NCI-H146 treated with DMSO at 0.1 percent for 48 hours (cell line): ENCODE measurements at regions not wholly inside any gene's neighbourhood (a gene's known extent, or its start where the extent isn't known, plus 50 kb on each side); places are given as distances from the start of the nearest gene placed in this dataset.

Experiments
- DNase-seq: peaks from one replicate; lab custom pipeline; 2025; ENCODE audit not compliant: unreplicated experiment; lab: John Stamatoyannopoulos, UW

DNA sequence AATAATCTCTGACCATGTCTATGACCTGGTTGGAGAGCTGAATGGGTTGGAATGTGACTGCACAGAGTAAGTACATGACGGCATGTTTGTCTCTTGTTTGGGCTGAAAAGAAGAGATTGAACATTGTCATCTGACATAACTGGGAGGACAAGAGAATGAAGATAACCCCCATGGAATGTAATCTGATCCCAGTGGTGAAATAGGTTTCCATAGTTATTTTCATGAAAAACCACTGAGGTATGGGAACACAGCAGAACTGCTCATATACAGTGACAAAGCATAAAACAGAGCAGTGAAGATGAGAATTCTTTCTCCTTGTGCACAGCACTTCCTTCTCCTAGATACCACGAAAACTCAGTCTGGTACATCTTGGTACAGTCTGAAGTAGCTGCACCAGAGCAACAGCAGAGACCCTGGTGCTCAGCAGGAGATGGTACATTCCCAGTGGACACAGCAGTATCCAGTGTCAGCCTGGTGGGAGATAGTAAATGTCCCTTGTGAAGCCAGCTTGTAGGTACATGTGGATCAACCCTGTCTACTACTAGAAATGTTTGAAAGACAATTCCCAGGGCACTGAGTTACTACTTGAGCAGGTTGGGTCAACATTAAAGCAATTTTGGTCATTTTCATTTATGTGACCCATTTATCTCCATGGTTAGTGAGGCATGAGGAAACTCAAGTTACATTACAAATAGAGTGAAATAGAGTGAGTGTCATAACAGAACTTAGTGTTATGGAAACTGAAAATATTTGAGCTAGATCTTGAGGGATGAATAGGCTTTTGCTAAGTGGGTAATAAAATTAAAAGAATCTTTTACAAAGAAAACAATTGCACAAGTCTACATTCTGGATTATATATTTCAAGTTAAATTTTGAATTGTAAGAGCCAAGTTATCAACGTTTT is 178.3 kb downstream of the SUCNR1 start:
- DNase-seq, result peak; percentile 96

DNA sequence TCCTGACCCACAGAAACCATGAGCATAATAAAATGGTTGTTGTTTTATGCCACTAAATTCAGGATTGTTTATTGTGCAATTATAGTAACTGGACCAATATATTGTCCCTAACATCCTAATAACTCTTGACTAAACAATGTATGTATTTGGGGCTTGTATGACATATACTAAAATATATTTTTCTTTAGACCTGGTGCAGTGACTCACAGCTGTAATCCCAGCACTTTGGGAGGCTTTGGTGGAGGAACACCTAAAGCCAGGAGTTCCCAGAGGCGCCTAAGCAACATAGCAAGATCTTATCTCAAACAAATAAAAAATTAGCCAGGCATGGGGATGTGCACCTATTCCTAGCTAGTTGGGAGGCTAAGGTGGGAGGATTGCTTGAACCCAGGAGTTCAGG is 180.4 kb downstream of the SUCNR1 start:
- DNase-seq, result no peak

DNA sequence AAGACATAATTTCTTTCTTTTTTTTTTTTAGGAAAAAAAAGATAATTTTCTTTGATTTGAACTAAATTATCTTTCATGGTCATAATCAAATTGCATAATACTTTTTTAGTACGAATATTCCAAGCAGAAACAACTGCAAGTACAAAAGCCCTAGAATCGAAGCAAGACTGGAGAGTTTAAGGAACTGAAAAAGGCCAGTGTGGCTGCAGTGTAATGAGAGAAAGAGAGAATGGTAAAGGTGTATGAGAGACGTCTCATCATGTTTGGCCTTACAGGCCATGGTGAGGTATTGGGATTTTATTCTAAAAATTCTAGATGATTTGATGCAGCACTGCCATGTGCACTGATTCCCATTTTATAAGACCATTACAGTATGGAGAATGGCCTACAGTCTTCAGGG is 180.9 kb downstream of the SUCNR1 start:
- DNase-seq, result no peak

DNA sequence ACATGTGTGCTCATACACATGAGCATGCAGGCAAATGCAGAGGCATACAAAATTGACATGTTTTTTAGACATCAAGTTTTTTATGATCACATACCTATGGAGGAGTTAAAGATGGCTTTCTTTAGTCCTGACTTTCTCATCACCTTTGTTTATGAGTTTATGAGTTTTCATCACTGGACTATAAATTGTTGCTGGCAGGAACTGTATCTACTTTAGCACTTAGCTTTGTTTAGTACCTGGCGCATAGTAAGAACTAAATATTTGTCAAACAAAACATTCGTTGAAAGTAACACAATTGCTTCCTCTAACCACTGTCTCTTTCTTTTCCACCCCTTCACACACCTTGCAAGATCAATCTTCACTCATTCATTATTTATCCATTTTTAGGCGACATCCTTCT is 182.6 kb downstream of the SUCNR1 start:
- no peak for DNase-seq

DNA sequence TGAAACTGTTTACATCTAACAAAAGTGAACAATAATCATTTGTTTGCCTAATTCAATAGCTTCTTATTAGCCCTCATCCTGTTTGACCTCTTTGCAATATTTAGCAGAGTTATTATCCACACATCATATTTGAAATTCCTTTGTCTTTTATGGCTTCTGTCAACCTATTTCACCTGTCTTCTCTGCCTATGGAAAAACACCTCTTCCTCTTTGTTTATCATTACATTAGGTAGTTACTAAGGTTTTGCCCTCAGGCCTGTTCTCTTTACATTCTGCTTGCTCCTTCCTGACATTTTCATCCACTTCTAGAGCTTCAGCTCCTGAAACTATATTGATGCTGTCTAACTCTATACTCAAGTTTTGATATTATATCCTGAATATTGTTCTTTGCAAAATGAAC is 183.0 kb downstream of the SUCNR1 start:
- peak; percentile 99 for DNase-seq

DNA sequence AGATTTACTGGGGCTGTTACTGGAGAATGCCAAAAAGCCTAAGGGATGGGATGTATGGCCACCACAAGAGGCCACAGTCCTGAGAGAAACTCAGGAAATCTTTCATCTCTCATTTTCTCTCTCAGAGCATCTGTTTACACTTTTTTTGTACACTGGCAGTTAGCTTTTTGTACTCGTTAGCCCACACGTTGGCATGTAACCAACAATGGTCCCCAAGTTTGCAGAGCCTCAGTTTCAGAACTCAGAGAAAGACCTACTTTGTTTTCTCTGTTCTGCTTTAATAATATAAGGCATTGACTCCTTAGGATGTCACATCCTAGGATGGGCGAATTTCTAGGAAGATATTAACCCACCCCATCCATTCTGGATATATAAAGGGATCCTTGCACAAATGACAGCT is 183.5 kb downstream of the SUCNR1 start:
- peak; percentile 63 for DNase-seq

DNA sequence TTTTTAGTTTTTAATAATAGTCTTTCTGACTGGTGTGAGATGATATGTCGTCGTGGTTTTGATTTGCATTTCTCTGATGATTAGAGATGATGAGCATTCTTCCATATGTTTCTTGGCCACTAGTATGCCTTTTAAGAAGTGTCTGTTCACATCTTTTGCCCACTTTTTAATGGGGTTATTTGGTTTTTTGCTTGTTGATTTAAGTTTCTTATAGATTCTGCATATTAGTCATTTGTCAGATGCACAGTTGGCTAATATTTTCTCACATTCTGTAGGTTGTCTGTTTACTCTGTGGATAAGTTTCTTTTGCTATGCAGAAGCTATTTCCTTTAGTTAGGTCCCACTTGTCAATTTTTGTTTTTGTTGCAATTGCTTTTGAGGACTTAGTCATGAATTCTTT is 185.4 kb downstream of the SUCNR1 start:
- no peak for DNase-seq

DNA sequence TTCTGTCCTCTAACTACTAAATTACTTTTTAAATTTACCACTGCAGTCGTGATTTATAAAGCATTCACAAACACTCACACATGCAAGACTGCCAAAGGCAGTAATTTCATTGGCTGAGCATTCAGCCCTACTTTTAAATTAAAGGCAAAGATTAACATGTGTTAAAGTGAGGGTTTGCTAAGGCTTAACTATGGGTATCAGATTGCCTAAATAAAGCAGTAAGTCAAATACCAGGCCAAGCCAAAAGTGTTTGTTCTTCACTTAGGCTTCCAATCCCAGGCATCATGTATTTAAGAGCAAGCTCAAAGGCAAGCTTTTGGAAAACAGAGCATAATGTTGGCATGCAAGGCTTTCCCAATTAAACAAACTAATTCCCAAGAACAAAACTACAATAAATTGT is 187.3 kb downstream of the SUCNR1 start:
- peak; percentile 17 for DNase-seq

DNA sequence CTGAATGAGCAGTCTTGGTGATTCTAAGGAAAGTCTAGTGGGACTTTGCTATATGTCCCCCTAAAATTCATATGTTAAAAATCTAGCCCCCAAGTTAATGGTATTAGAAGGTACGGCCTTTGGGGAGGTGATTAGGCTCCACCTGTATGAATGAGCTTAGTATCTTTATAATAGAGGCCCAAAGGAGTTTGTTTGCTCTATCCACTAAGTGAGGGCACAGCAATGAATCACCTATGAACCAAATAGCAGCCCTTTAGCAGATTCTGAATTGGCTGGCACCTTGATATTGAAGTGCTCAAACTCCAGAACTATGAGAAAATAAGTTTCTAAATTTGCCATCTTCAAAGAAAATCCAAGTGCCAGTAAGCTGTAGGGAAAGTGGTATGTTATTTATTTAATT is 187.9 kb downstream of the SUCNR1 start:
- DNase-seq, result peak; percentile 69

DNA sequence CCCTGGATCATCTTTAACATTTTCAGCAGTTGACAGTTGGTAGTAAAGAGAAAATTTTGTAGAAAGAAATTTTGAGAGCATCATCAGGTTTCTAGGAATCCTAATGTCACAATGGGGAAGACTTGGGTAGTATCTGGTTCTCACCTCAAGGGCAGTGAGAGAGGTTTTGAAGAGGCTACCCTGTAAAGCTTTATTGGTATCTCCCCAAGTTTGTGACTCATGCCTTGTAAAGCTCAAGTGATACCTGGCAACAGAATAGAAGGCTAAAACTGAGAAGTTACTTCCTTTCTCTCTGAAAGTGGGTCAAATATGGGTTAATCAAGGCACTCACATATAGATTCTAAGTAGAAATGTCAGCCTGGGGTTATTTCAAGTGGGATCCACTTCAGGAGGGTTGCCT is 196.4 kb downstream of the SUCNR1 start:
- no peak for DNase-seq

DNA sequence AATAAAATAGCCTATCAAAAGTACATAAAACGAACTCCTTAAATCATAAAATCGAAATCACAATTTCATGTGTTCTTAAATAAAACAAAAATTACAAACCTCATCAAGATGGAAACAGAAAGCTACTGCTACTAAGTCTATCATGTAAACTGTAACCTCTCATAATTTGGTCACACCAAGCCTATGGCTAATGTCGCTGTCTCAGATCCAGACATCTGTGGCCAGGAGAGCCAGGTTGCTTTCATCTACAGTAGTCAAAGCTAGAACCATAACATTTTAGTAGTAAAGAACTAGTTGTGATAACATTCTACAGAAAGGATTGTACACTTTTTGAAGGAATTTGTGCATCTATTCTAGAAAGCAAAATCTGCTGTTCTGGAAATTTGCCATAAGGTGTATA is 197.4 kb upstream of the MBNL1 start:
- DNase-seq, result no peak

DNA sequence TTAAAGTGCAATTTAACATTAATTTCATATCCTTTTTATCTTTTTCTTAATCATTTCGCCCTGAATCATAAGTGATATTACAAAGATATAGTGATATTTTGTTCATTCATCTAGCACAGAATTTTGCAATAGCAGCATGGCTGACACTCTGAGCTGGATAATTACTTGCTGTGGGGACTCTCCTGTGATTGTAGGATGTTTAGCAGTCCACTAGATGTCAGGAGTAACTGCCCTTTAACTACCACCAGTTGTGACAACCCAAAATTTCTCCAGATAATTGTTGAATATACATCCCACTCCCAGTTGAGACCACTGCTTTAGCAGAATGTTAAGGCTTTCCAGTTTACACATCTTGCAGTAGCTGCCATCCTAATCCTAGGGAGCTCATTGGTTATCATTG is 196.8 kb upstream of the MBNL1 start:
- no peak for DNase-seq

DNA sequence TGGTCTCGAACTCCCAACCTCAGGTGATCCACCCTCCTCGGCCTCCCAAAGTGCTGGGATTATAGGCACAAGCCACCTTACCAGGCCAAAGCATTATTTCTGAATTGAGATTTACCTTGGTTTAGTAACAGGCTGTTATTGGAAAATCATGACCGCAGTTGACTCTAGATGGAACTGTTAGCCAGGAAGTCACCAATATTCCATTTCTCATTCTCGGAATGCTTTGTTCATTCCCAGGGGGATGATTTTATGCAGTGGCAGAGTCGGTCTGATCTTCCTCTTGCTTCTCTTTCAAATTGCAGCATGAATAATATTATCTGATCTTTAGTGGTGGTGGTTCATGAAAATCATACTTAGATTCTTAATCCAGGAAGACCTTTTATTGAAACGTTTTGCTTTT is 195.5 kb upstream of the MBNL1 start:
- no peak for DNase-seq

DNA sequence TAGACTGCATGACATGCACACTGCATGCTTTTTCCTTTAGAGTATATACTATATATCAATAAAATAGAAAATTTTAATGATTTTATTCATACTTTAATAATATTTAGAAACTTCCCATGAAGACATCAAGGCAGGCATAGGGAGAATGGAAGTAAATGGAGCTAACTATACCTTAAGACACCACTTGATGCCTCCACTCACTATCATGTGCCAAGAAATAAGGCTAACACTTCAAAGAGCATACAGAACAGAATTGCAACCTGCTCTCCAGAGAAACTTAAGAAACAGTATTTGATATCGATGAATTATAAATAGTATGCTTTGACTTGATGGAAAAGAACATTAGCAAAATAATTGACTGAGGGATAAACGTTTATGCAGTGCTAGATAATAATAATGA is 192.6 kb upstream of the MBNL1 start:
- no peak for DNase-seq

DNA sequence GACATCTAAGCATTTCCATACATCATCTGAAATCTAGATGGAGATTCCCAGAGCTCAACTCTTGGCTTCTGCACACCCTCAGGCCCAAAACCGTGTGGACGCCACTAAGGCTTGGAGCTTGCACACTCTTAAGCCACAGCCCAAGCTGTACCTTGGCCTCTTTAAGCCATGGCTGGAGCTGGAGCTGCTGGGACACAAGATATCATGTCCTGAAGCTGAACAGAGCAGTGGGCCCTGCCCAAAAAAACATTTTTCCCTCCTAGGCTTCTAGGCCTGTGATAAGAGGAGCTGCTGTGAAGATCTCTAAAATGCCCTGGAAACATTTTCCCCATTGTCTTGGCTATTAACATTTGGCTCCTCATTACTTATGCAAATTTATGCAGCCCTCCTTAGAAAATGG is 188.7 kb upstream of the MBNL1 start:
- no peak for DNase-seq

DNA sequence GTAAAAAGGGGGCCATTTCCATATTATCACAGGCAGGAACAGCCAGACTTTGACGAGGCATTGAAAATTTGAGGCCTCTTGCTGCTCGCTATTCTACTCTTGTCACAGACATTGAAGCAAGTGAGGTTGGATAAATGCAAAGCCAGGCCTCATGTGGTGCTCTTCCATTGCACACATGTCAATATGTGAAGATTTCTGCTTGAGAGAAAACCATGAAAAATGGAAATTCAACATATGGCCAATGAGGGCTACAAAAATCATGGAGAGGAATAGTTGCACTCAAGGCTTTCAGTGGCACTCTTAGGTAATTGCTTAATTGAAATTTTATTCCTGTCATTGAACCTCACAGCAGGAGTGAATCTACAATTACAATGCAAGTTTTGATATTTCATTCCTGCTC is 185.6 kb upstream of the MBNL1 start:
- DNase-seq, result peak; percentile 89

DNA sequence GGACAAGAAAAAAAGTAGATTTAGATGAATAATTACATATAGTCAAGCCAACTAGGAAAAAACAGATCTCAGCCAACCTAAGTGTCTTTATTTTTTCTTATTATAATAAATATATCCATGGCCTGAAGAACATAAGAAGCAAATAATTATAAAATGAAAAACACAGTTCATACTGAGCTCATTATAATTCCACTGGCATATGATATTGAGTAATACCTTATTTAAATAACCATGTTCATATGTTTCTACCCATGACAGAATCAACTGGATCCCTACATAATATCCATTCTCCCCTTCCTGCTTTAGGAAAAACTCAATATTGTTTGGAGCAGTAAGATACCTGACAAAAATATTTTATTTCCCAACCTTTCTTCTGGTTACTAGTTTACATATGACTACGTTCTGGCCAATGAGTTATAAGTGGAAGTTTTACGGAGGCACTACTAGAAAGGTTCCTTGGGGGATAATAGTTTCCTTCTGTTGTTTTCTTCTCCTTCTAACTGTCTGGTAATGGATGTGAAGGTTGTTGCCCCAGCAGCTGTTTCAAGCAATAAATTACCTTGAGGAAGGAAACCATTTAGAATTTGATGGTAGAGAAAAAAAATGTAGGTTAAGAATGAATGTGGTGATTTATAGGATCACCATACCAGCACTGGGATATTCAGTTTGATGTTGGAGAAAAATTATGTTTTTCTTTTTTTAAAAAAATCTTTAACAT is 184.1 kb upstream of the MBNL1 start:
- DNase-seq, result no peak

DNA sequence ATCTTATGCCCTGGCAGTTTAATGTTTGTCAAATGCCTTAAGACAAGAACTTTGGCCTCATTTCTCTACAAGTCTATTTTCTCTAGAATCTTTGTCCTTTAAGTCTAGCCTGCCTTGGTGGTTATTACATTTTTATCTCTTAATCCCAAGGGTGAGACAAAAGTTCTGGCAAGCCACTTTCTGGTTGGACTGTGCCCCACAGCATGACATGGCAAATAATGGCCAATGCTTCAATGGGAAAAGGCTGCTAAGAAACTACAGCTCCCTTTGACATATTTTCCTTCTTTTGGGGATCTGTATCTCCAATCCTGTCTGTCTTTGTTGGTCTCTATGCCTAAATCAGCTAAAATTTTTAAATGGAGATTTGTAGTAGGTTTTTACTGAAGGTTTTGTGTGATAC is 181.6 kb upstream of the MBNL1 start:
- DNase-seq, result no peak

DNA sequence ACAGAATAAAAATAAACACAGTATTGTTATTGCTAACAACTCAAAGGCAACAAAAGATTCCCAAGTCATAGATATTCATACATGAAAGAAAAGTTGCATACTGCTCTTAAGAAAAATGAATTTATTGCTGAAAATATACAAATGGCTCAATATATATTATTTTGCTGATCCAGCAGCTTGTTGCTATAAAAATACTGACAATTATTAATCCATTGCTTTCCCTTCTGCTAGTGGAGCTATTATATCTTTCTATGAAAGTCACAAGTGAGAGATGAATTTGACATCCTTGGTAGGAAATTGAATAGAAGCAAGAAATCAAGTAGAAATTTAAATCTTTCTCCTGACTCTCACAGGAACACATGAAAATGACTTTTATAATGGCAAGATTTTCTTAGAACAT is 179.2 kb upstream of the MBNL1 start:
- DNase-seq, result no peak

DNA sequence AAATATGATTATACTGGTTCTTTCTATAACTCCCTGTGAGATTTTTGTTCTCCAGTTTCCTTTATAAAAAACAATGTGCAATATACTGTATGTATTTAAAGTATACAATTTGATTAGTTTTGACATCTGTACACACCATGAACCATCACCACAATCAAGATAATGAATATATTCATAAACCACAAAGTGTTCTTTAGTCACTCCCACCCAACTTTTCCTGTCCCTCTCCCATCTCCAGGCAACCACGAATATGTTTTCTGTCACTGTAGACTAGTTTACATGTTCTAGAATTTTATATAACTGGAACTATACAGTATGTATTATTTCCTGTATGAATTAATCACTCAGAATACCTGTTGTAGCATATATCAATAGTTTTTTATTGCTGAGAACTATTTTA is 177.0 kb upstream of the MBNL1 start:
- no peak for DNase-seq

DNA sequence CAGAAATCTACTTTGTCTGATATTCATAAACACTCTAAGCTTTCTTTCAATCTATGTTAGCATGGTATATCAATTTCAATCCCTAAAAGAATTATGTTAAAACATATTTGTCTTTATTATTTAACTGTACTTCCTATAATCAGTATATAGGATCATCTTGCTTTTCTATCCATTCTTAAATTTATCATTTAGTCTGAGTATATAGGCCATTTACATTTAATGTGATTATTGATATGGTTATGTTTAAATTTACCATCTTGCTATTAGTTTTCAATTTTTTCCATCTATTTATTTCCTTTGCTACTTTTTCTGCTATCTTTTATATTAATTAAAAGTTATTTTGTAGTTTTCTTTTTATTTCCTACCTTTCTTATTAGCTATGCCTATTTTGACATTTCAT is 174.8 kb upstream of the MBNL1 start:
- no peak for DNase-seq

DNA sequence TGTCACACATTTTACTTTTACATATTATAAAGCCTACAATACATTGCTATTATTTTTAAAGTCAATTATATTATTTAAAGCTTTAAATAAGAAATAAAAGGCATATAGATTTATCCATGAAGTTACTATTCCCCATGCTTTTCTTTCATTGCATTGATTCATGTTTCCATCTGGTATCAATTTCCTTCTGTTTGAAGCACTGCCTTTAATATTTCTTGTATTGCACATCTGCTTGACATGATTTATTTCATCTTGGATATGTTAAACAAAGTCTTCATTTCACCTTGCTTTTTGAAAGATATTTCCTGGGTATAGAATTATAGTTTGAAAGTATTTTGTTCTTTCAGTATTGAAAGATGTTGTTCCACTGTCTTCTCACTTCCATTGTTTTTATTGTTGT is 174.3 kb upstream of the MBNL1 start:
- no peak for DNase-seq

DNA sequence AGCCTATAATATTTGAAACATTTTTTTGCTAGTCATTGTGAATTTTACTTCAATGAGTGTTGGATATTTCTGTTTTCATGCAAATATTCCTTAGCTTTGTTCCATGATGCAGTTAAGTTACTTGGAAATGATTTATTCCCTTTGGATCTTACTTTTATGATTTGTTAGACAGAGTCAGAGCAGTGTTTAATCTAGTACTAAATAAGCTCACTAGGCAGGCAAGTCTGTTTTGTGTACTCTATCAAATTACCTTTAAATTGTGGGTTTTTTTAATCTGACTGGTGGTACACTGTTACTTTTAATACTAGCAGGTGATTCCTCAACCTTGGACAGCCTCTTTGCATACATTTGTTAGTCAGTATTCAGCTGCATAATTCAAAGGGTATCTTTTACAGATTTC is 173.3 kb upstream of the MBNL1 start:
- no peak for DNase-seq
